GM23248 (cell line): ENCODE measurements at regions not wholly inside any gene's neighbourhood (a gene's known extent, or its start where the extent isn't known, plus 50 kb on each side); places are given as distances from the start of the nearest gene placed in this dataset.

ENCODE experiments used
- EZH2 ChIP-seq: fragments of 200-600 bp; sonication (generic); IDR thresholded peaks from 2 replicates; pipeline ENCODE4 v1.6.1; 2018; ENCODE audit warnings: antibody characterized with exemption, mild to moderate bottlenecking; ENCODE audit not compliant: insufficient read depth, poor library complexity, severe bottlenecking
- EZH2phosphoT487 ChIP-seq: fragments of 200-600 bp; sonication (generic); IDR thresholded peaks from 2 replicates; pipeline ENCODE4 v1.6.1; 2018; ENCODE audit warnings: antibody characterized with exemption, moderate library complexity, mild to moderate bottlenecking, low read depth; ENCODE audit not compliant: insufficient read depth

DNA sequence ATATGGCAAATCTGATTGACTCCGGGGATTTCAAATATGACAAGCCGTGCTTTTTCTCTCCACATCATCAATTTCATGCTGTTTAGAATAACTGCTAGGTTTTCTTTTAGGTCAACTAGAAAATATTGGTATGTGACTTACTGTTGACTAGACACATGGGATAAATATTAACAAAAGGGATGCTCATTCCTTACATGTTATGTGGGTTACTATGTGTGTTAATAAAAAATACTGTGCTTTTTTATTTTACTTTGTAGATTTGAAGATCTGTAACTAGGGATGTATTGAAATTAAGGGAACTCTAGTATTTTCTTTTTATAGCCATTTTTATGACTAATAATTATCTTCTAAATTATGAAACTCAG lies 264.6 kb upstream of the COL8A1 start:
- TF ChIP-seq EZH2: no peak
- no peak for TF ChIP-seq EZH2phosphoT487
